Immature natural killer cell (primary cell): ENCODE measurements at regions not wholly inside any gene's neighbourhood (a gene's known extent, or its start where the extent isn't known, plus 50 kb on each side); places are given as distances from the start of the nearest gene placed in this dataset.

Experiments
- DNase-seq, 3 donors: peaks; one replicate each; pipeline ENCODE4 v3.0.0; 2022; ENCODE audit warnings: mixed read lengths in 1 of 3
- H3K27ac Mint-ChIP-seq, 6 donors: one replicate each; pipeline ENCODE4 v1.8.0; 2020; ENCODE audit warnings: mixed read lengths in 6 of 6, mild to moderate bottlenecking in 5 of 6, inconsistent platforms in 4 of 6, moderate library complexity in 3 of 6
- H3K27me3 Mint-ChIP-seq, 3 donors: one replicate each; pipeline ENCODE4 v1.8.0; 2020 to 2021; ENCODE audit warnings: low read depth in 3 of 3, mild to moderate bottlenecking in 3 of 3, mixed read lengths in 3 of 3, moderate library complexity in 3 of 3, inconsistent platforms in 1 of 3
- H3K36me3 Mint-ChIP-seq, 3 donors: one replicate each; pipeline ENCODE4 v1.8.0; 2020; ENCODE audit warnings: mixed read lengths in 3 of 3, inconsistent platforms in 2 of 3, mild to moderate bottlenecking in 2 of 3
- H3K4me1 Mint-ChIP-seq, 2 donors: one replicate each; pipeline ENCODE4 v1.8.0; 2020; ENCODE audit warnings: inconsistent platforms in 2 of 2, mild to moderate bottlenecking in 2 of 2, mixed read lengths in 2 of 2, moderate library complexity in 1 of 2
- H3K4me3 Mint-ChIP-seq, 5 donors: one replicate each; pipeline ENCODE4 v1.8.0; 2020; ENCODE audit warnings: mild to moderate bottlenecking in 5 of 5, mixed read lengths in 5 of 5, inconsistent platforms in 3 of 5, moderate library complexity in 3 of 5
- H3K9me3 Mint-ChIP-seq, 6 donors: one replicate each; pipeline ENCODE4 v1.8.0; 2020; ENCODE audit warnings: mild to moderate bottlenecking in 6 of 6, mixed read lengths in 6 of 6, inconsistent platforms in 4 of 6, moderate library complexity in 3 of 6

- H3K9me3 Mint-ChIP-seq, result peaks cover 0 to 3% (median 0%) of the 10 kb centered on the region in 6 donors
- H3K36me3 Mint-ChIP-seq, result no peaks in the 10 kb centered on the region
- DNase-seq, result no peak
- H3K27me3 Mint-ChIP-seq, result peaks cover 0 to 12% (median 4%) of the 10 kb centered on the region in 3 donors
- H3K27ac Mint-ChIP-seq, result no peak overlapping the region
- H3K4me3 Mint-ChIP-seq, result no peak overlapping the region
- no peaks in the 10 kb centered on the region for H3K4me1 Mint-ChIP-seq
These were observed 358.1 kb downstream of the COG6 start for GRCh38 chr13:40013554-40013953.

- Mint-ChIP-seq H3K4me3 (no peak overlapping the region), H3K4me1 (no peaks in the 10 kb centered on the region), H3K27me3 (peaks cover 0 to 3% (median 2%) of the 10 kb centered on the region in 3 donors), H3K9me3 (no peaks in the 10 kb centered on the region), H3K27ac (no peak overlapping the region), H3K36me3 (no peaks in the 10 kb centered on the region)
- no peak for DNase-seq
These were observed 361.6 kb downstream of the COG6 start for GRCh38 chr13:40016953-40017660.

- no peaks in the 10 kb centered on the region for H3K4me1 Mint-ChIP-seq
- no peak overlapping the region for H3K4me3 Mint-ChIP-seq
- peaks cover 0 to 3% (median 2%) of the 10 kb centered on the region in 3 donors for H3K27me3 Mint-ChIP-seq
- no peaks in the 10 kb centered on the region for H3K36me3 Mint-ChIP-seq
- H3K9me3 Mint-ChIP-seq, result no peaks in the 10 kb centered on the region
- DNase-seq, result no peak
- no peak overlapping the region for H3K27ac Mint-ChIP-seq
These were observed 362.3 kb downstream of the COG6 start for GRCh38 chr13:40017662-40018262.

- peaks cover 0 to 2% (median 0%) of the 10 kb centered on the region in 3 donors for H3K27me3 Mint-ChIP-seq
- no peak overlapping the region for H3K4me3 Mint-ChIP-seq
- peaks cover 8 to 14% of the 10 kb centered on the region in 2 donors for H3K4me1 Mint-ChIP-seq
- H3K36me3 Mint-ChIP-seq, result no peaks in the 10 kb centered on the region
- no peak for DNase-seq
- H3K27ac Mint-ChIP-seq, result no peak overlapping the region
- H3K9me3 Mint-ChIP-seq, result no peaks in the 10 kb centered on the region
These were observed 368.2 kb downstream of the COG6 start for GRCh38 chr13:40023595-40024203.

GRCh38 chr13:40024204-40024966 is 368.9 kb downstream of the COG6 start:
- Mint-ChIP-seq H3K27ac (no peak overlapping the region), H3K4me3 (no peak overlapping the region), H3K27me3 (peaks cover 0 to 2% (median 0%) of the 10 kb centered on the region in 3 donors), H3K4me1 (peaks cover 8 to 14% of the 10 kb centered on the region in 2 donors), H3K36me3 (no peaks in the 10 kb centered on the region), H3K9me3 (no peaks in the 10 kb centered on the region)
- no peak for DNase-seq

GRCh38 chr13:40024967-40025714 is 369.7 kb downstream of the COG6 start:
- Mint-ChIP-seq H3K27ac (no peak overlapping the region), H3K27me3 (peaks cover 0 to 2% (median 0%) of the 10 kb centered on the region in 3 donors), H3K36me3 (no peaks in the 10 kb centered on the region), H3K4me3 (no peak overlapping the region), H3K4me1 (peaks cover 8 to 14% of the 10 kb centered on the region in 2 donors), H3K9me3 (no peaks in the 10 kb centered on the region)
- no peak for DNase-seq

GRCh38 chr13:40026174-40026585 is 370.7 kb downstream of the COG6 start:
- Mint-ChIP-seq H3K27me3 (peaks cover 0 to 2% (median 0%) of the 10 kb centered on the region in 3 donors), H3K36me3 (no peaks in the 10 kb centered on the region), H3K4me3 (peak overlapping the region in 2 of 5 donors; percentile 31 to 73), H3K27ac (peak overlapping the region in 1 of 6 donors; percentile 7), H3K4me1 (peaks cover 11 to 20% of the 10 kb centered on the region in 2 donors), H3K9me3 (no peaks in the 10 kb centered on the region)
- peak in 2 of 3 donors; percentile 2 to 7 for DNase-seq

- no peak overlapping the region for H3K27ac Mint-ChIP-seq
- H3K4me1 Mint-ChIP-seq, result peaks cover 11 to 20% of the 10 kb centered on the region in 2 donors
- no peaks in the 10 kb centered on the region for H3K9me3 Mint-ChIP-seq
- H3K4me3 Mint-ChIP-seq, result peak overlapping the region in 2 of 5 donors; percentile 30 to 64
- peaks cover 0 to 2% (median 0%) of the 10 kb centered on the region in 3 donors for H3K27me3 Mint-ChIP-seq
- no peaks in the 10 kb centered on the region for H3K36me3 Mint-ChIP-seq
- no peak for DNase-seq
These were observed 371.3 kb downstream of the COG6 start for GRCh38 chr13:40026741-40027140.

GRCh38 chr13:40028446-40028845 is 373.0 kb downstream of the COG6 start:
- H3K36me3 Mint-ChIP-seq, result no peaks in the 10 kb centered on the region
- no peak overlapping the region for H3K27ac Mint-ChIP-seq
- peaks cover 0 to 2% (median 0%) of the 10 kb centered on the region in 3 donors for H3K27me3 Mint-ChIP-seq
- no peak for DNase-seq
- no peak overlapping the region for H3K4me3 Mint-ChIP-seq
- H3K4me1 Mint-ChIP-seq, result peaks cover 11 to 20% of the 10 kb centered on the region in 2 donors
- H3K9me3 Mint-ChIP-seq, result no peaks in the 10 kb centered on the region

GRCh38 chr13:40031031-40031430 is 375.6 kb downstream of the COG6 start:
- Mint-ChIP-seq H3K27me3 (peaks cover 0 to 2% (median 0%) of the 10 kb centered on the region in 3 donors), H3K27ac (no peak overlapping the region), H3K4me3 (no peak overlapping the region), H3K9me3 (no peaks in the 10 kb centered on the region), H3K36me3 (no peaks in the 10 kb centered on the region), H3K4me1 (peaks cover 10 to 18% of the 10 kb centered on the region in 2 donors)
- DNase-seq, result no peak

- no peak for DNase-seq
- Mint-ChIP-seq H3K9me3 (no peaks in the 10 kb centered on the region), H3K4me1 (no peaks in the 10 kb centered on the region), H3K27me3 (peaks cover 0 to 4% (median 3%) of the 10 kb centered on the region in 3 donors), H3K4me3 (no peak overlapping the region), H3K36me3 (no peaks in the 10 kb centered on the region), H3K27ac (no peak overlapping the region)
These were observed 383.6 kb downstream of the COG6 start for GRCh38 chr13:40039061-40039460.

GRCh38 chr13:40042991-40043390 is 387.5 kb downstream of the COG6 start:
- peaks cover 0 to 11% (median 0%) of the 10 kb centered on the region in 3 donors for H3K27me3 Mint-ChIP-seq
- H3K27ac Mint-ChIP-seq, result no peak overlapping the region
- no peaks in the 10 kb centered on the region for H3K4me1 Mint-ChIP-seq
- no peak overlapping the region for H3K4me3 Mint-ChIP-seq
- DNase-seq, result no peak
- no peaks in the 10 kb centered on the region for H3K36me3 Mint-ChIP-seq
- H3K9me3 Mint-ChIP-seq, result peaks cover 0 to 3% (median 0%) of the 10 kb centered on the region in 6 donors

GRCh38 chr13:40043764-40044163 is 388.3 kb downstream of the COG6 start:
- Mint-ChIP-seq H3K36me3 (no peaks in the 10 kb centered on the region), H3K27ac (no peak overlapping the region), H3K27me3 (peaks cover 0 to 14% (median 0%) of the 10 kb centered on the region in 3 donors), H3K9me3 (peaks cover 0 to 3% (median 0%) of the 10 kb centered on the region in 6 donors), H3K4me1 (no peaks in the 10 kb centered on the region), H3K4me3 (no peak overlapping the region)
- DNase-seq, result no peak
